A549 (cell line): ENCODE measurements at regions not wholly inside any gene's neighbourhood (a gene's known extent, or its start where the extent isn't known, plus 50 kb on each side); places are given as distances from the start of the nearest gene placed in this dataset.

Source experiments
- HDAC2 ChIP-seq: fragments of 200-600 bp; sonication (generic); IDR thresholded peaks from 2 replicates; pipeline ENCODE4 v1.6.1; 2016
- RAD21 ChIP-seq, 2 experiments: fragments of >200 bp in 1 of 2; sonication (Bioruptor Twin) in 1 of 2; formaldehyde crosslinking in 1 of 2; IDR thresholded peaks in 1 of 2; conservative IDR thresholded peaks in 1 of 2; 2 replicates in 1 of 2; 3 replicates in 1 of 2; pipeline ENCODE4 v1.6.1; 2012 to 2018; ENCODE audit warnings: inconsistent platforms in 1 of 2

DNA sequence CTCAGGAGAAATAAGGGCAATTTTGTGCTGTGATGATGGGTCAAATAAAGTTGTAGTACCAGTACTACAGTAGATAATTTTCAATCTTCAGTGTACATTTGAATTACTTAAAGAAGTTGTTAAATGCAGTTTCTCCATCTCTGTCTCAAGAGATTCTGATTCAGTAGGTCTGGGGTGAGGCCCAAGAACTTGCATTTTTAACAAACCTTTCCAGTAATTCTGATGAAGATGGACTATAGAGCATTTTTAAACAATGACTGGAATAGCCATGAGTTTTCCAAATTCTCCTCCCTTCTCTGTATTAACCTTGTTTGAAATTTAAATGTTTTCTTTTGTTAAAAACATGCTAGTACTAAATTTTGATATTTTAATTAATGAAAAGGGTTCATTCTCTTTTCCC, 127.0 kb upstream of the CD96 start:
- TF ChIP-seq HDAC2 (no peak), RAD21 (conservative IDR thresholded peaks at IDR 0.05 in 1 of 2, IDR thresholded peaks at IDR 0.05 in 1 of 2) (no peak)
